ENCODE measurements at regions not wholly inside any gene's neighbourhood (a gene's known extent, or its start where the extent isn't known, plus 50 kb on each side); places are given as distances from the start of the nearest gene placed in this dataset.

DNA sequence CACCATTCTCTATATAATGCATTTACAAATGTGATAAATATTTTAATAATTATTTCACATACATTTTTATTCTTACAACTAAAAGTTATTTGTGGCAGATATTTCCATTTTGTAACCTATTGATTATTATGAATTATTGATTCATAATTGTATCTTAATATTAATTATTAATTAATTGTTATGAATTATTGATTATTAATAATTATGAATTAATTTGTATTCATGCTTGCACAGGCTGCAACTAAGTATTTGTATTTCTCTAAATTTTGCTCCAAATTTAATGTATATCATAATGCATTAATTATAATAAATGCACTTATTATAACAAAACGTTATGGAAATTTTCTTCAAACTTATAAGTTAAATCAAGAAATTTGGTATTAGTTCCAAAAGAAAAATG, 929.7 kb downstream of the PCDH7 start:
- in situ Hi-C loops (cut with MboI; ENCODE audit: low sequenced_read_pairs in 4 of 4) (no loop called here), intact Hi-C loops (cut with DNase I; ENCODE audit: low total_unique reads) (no loop called here)
- Histone ChIP-seq H3K4me3 (no peak overlapping the region), H3K27ac (no peak overlapping the region), H3K27me3 (no peaks in the 10 kb centered on the region), H3K4me1 (no peaks in the 10 kb centered on the region), H3K36me3 (no peaks in the 10 kb centered on the region), H3K9me3 (no peaks in the 10 kb centered on the region)
- ATAC-seq, result no peak
- TF ChIP-seq, protein P1, sequence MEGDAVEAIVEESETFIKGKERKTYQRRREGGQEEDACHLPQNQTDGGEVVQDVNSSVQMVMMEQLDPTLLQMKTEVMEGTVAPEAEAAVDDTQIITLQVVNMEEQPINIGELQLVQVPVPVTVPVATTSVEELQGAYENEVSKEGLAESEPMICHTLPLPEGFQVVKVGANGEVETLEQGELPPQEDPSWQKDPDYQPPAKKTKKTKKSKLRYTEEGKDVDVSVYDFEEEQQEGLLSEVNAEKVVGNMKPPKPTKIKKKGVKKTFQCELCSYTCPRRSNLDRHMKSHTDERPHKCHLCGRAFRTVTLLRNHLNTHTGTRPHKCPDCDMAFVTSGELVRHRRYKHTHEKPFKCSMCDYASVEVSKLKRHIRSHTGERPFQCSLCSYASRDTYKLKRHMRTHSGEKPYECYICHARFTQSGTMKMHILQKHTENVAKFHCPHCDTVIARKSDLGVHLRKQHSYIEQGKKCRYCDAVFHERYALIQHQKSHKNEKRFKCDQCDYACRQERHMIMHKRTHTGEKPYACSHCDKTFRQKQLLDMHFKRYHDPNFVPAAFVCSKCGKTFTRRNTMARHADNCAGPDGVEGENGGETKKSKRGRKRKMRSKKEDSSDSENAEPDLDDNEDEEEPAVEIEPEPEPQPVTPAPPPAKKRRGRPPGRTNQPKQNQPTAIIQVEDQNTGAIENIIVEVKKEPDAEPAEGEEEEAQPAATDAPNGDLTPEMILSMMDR (IDR thresholded peaks at IDR 0.05 in 4 of 5, conservative IDR thresholded peaks at IDR 0.05 in 1 of 5), result no peak
- no peak for TF ChIP-seq POLR2A (IDR thresholded peaks at IDR 0.05)
- DNase-seq, result no peak

DNA sequence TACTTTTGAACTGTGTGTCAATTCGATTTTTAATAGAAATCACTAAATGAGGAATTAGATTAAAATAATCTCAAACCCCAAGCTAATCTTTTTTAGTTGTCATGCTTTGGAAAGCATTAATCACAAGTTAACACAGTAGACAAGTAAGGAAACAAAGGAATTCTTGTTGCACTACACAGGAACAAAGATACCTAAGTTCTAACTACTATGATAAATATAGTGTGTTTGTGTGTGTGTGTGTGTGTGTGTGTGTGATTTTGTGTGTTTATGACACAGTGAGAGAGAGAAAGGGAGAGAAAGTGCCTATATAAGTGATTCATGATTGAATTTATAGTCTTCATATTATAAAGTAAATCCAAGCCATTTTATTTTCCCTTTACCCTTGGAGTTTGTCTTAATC, 931.4 kb downstream of the PCDH7 start:
- no peaks in the 10 kb centered on the region for H3K36me3 ChIP-seq
- H3K27me3 ChIP-seq, result no peaks in the 10 kb centered on the region
- no peaks in the 10 kb centered on the region for H3K4me1 ChIP-seq
- intact Hi-C loops (cut with DNase I; ENCODE audit: low total_unique reads), result no loop called here
- ATAC-seq (no peak), DNase-seq (no peak)
- in situ Hi-C loops (cut with MboI; ENCODE audit: low sequenced_read_pairs in 4 of 4), result no loop called here
- H3K4me3 ChIP-seq, result no peak overlapping the region
- H3K9me3 ChIP-seq, result no peaks in the 10 kb centered on the region
- TF ChIP-seq, protein P1 (IDR thresholded peaks at IDR 0.05 in 4 of 5, conservative IDR thresholded peaks at IDR 0.05 in 1 of 5), result no peak
- TF ChIP-seq POLR2A (IDR thresholded peaks at IDR 0.05), result no peak
- no peak overlapping the region for H3K27ac ChIP-seq

DNA sequence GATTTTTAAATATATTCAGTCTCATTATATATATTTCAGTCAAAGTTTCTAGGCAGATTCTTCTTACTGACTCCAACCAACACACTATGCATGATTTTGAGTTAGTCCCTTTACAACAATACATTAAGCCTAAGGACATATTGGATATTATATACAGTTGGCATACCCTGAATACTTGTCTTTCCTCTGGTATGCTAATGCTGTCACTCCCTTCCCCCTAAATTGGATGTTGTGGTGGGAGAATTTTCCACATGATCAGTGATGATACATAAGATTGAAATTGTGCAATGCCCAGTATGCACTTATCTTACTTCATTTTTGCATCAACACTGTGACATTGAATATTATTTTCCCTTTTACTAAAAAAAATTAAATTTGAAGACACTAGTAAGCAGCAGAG, 935.2 kb downstream of the PCDH7 start:
- Histone ChIP-seq H3K4me1 (no peaks in the 10 kb centered on the region), H3K9me3 (no peaks in the 10 kb centered on the region), H3K36me3 (no peaks in the 10 kb centered on the region), H3K4me3 (no peak overlapping the region), H3K27ac (no peak overlapping the region), H3K27me3 (no peaks in the 10 kb centered on the region)
- intact Hi-C loops (cut with DNase I; ENCODE audit: low total_unique reads) (no loop called here), in situ Hi-C loops (cut with MboI; ENCODE audit: low sequenced_read_pairs in 4 of 4) (no loop called here)
- TF ChIP-seq POLR2A (IDR thresholded peaks at IDR 0.05), result no peak
- TF ChIP-seq, protein P1 (IDR thresholded peaks at IDR 0.05 in 4 of 5, conservative IDR thresholded peaks at IDR 0.05 in 1 of 5), result no peak
- no peak for ATAC-seq
- DNase-seq, result no peak

DNA sequence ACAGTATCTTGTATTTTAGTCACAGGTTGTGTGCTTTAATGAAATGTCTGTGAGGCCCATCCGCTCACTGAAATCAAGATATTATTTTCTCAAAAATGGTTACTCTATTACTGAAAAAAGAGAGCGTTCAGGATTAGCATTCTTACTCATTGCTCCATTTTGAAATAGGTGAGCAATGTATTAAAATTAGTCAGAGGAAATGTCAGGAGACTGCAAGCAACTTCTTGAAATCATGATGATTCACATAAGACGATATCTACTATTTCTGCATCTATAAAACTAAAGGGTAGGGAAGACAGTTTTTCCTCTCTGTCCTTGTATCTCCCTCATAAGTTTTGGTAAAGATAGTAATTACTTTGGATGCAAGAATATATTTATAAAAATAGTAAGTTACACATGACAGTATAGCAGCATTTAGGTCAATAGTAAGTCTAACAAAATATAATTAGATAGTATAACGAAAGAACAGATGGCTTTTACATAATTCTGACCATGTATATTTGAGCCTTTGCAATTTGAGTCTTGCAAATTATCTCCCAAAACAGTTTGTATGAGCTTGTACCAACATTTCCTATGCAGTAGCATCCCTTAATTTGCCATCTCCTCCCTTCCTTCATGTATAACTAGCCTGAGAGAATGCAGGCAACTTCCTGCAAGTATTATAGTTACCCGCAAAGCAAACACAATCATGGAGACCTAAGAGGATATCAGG, 937.8 kb downstream of the PCDH7 start:
- DNase-seq (no peak), ATAC-seq (no peak)
- H3K27me3 ChIP-seq, result no peaks in the 10 kb centered on the region
- in situ Hi-C loops (cut with MboI; ENCODE audit: low sequenced_read_pairs in 4 of 4) (no loop called here), intact Hi-C loops (cut with DNase I; ENCODE audit: low total_unique reads) (no loop called here)
- H3K9me3 ChIP-seq, result no peaks in the 10 kb centered on the region
- H3K27ac ChIP-seq, result no peak overlapping the region
- no peaks in the 10 kb centered on the region for H3K4me1 ChIP-seq
- TF ChIP-seq POLR2A (IDR thresholded peaks at IDR 0.05), result no peak
- TF ChIP-seq, protein P1 (IDR thresholded peaks at IDR 0.05 in 4 of 5, conservative IDR thresholded peaks at IDR 0.05 in 1 of 5), result no peak
- no peaks in the 10 kb centered on the region for H3K36me3 ChIP-seq
- no peak overlapping the region for H3K4me3 ChIP-seq

DNA sequence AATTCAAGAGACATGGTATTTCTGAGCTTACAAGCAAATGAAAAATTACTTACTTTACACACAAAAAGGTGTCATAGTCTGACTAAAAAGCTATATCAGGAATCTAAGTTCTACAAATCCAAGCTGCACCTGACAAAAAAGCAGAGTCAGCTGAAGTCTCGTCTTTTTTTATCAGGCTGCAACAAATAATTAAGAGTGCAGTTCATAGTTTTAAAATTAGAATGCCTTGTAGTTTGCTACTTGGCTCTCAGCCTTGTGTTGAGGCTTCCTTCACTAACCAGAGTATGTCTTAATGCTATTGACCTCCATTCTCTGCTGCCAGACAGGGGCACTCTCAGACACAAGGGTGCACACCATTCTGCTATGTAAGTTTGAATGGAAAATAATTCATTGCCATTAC, 940.7 kb downstream of the PCDH7 start:
- Histone ChIP-seq H3K9me3 (no peaks in the 10 kb centered on the region), H3K27ac (no peak overlapping the region), H3K4me1 (no peaks in the 10 kb centered on the region), H3K4me3 (no peak overlapping the region), H3K27me3 (no peaks in the 10 kb centered on the region), H3K36me3 (no peaks in the 10 kb centered on the region)
- in situ Hi-C loops (cut with MboI; ENCODE audit: low sequenced_read_pairs in 4 of 4) (no loop called here), intact Hi-C loops (cut with DNase I; ENCODE audit: low total_unique reads) (no loop called here)
- DNase-seq (no peak), ATAC-seq (no peak)
- TF ChIP-seq POLR2A (IDR thresholded peaks at IDR 0.05), result no peak
- TF ChIP-seq, protein P1 (IDR thresholded peaks at IDR 0.05 in 4 of 5, conservative IDR thresholded peaks at IDR 0.05 in 1 of 5), result no peak
